CD14-positive monocyte (primary cell): ENCODE measurements at regions not wholly inside any gene's neighbourhood (a gene's known extent, or its start where the extent isn't known, plus 50 kb on each side); places are given as distances from the start of the nearest gene placed in this dataset.

Experiments
- DNase-seq, 3 donors: peaks; one replicate each; pipeline ENCODE4 v3.0.0-alpha.2; 2011 to 2022
- H2AFZ ChIP-seq: 2 replicates; pipeline ENCODE4 v1.6.0; 2012; ENCODE audit warnings: mild to moderate bottlenecking, low read depth, low read length, inconsistent platforms; ENCODE audit not compliant: insufficient read depth, poor library complexity, severe bottlenecking
- H3K27ac ChIP-seq, 2 donors: 1 replicate in 1 of 2; 2 replicates in 1 of 2; pipeline ENCODE4 v1.5.1; 2012 to 2013; ENCODE audit warnings: low read length in 2 of 2, control low read depth in 1 of 2, inconsistent platforms in 1 of 2, low read depth in 1 of 2, mild to moderate bottlenecking in 1 of 2
- H3K27me3 ChIP-seq, 2 donors: one replicate each; pipeline versions ENCODE4 v1.6.0 to v1.6.1; 2011 to 2013; ENCODE audit warnings: low read length in 2 of 2; ENCODE audit not compliant: control insufficient read depth in 2 of 2, insufficient read depth in 2 of 2
- H3K36me3 ChIP-seq, 2 donors: replicated peaks in 1 of 2; 1 replicate in 1 of 2; 2 replicates in 1 of 2; pipeline versions ENCODE4 v1.5.1 to v1.6.1; 2012 to 2013; ENCODE audit warnings: low read length in 2 of 2, control low read depth in 1 of 2, inconsistent platforms in 1 of 2, mild to moderate bottlenecking in 1 of 2; ENCODE audit not compliant: insufficient read depth in 2 of 2, control insufficient read depth in 1 of 2
- H3K4me1 ChIP-seq, 2 donors: 1 replicate in 1 of 2; 2 replicates in 1 of 2; pipeline versions ENCODE4 v1.5.1 to v1.6.1; 2012 to 2013; ENCODE audit warnings: low read length in 2 of 2, control low read depth in 1 of 2, inconsistent platforms in 1 of 2, mild to moderate bottlenecking in 1 of 2, moderate library complexity in 1 of 2; ENCODE audit not compliant: insufficient read depth in 2 of 2, control insufficient read depth in 1 of 2
- H3K4me2 ChIP-seq: replicated peaks from 2 replicates; pipeline ENCODE3; 2012; ENCODE audit warnings: low read length, moderate library complexity, mild to moderate bottlenecking; ENCODE audit not compliant: poor library complexity, severe bottlenecking; ENCODE audit errors: extremely low read depth
- H3K4me3 ChIP-seq, 3 experiments: fragments of 200-600 bp in 1 of 3; sonication (generic) in 1 of 3; replicated peaks in 1 of 3; 1 replicate in 2 of 3; 2 replicates in 1 of 3; pipeline ENCODE4 v1.5.1; 2011 to 2013; ENCODE audit warnings: low read length in 3 of 3, mild to moderate bottlenecking in 3 of 3, control low read depth in 2 of 3, low read depth in 2 of 3, inconsistent platforms in 1 of 3, moderate library complexity in 1 of 3
- H3K79me2 ChIP-seq: 2 replicates; pipeline ENCODE4 v1.6.0; 2012; ENCODE audit warnings: mild to moderate bottlenecking, control low read depth, inconsistent platforms, low read length, moderate library complexity; ENCODE audit not compliant: insufficient read depth
- H3K9ac ChIP-seq: 2 replicates; pipeline ENCODE4 v1.6.0; 2017; ENCODE audit warnings: low read length, mild to moderate bottlenecking; ENCODE audit not compliant: insufficient read depth, poor library complexity, severe bottlenecking
- H3K9me3 ChIP-seq, 2 donors: replicated peaks in 1 of 2; 1 replicate in 1 of 2; 2 replicates in 1 of 2; pipeline versions ENCODE4 v1.5.1 to v1.6.1; 2012 to 2013; ENCODE audit warnings: low read length in 2 of 2, control low read depth in 1 of 2; ENCODE audit not compliant: control insufficient read depth in 1 of 2, insufficient read depth in 1 of 2
- H4K20me1 ChIP-seq: 2 replicates; pipeline ENCODE4 v1.6.0; 2012; ENCODE audit warnings: mild to moderate bottlenecking, low read length, control low read depth, moderate library complexity; ENCODE audit not compliant: insufficient read depth
- H3K27ac Mint-ChIP-seq, 7 donors: one replicate each; pipeline ENCODE4 v1.8.0; 2020; ENCODE audit warnings: mild to moderate bottlenecking in 7 of 7, mixed read lengths in 7 of 7, moderate library complexity in 6 of 7, inconsistent platforms in 2 of 7
- H3K27me3 Mint-ChIP-seq, 3 donors: one replicate each; pipeline ENCODE4 v1.8.0; 2021 to 2022; ENCODE audit warnings: low read depth in 3 of 3, mild to moderate bottlenecking in 3 of 3, mixed read lengths in 3 of 3, moderate library complexity in 3 of 3, inconsistent platforms in 1 of 3
- H3K36me3 Mint-ChIP-seq, 2 donors: one replicate each; pipeline ENCODE4 v1.8.0; 2020; ENCODE audit warnings: mixed read lengths in 2 of 2, inconsistent platforms in 1 of 2, mild to moderate bottlenecking in 1 of 2
- H3K4me1 Mint-ChIP-seq: one replicate; pipeline ENCODE4 v1.8.0; 2020; ENCODE audit warnings: mild to moderate bottlenecking, mixed read lengths
- H3K4me3 Mint-ChIP-seq, 2 donors: one replicate each; pipeline ENCODE4 v1.8.0; 2020; ENCODE audit warnings: mild to moderate bottlenecking in 2 of 2, mixed read lengths in 2 of 2, moderate library complexity in 1 of 2
- H3K9me3 Mint-ChIP-seq, 7 donors: one replicate each; pipeline ENCODE4 v1.8.0; 2020 to 2022; ENCODE audit warnings: mixed read lengths in 7 of 7, mild to moderate bottlenecking in 6 of 7, moderate library complexity in 6 of 7, inconsistent platforms in 2 of 7
- WGBS: methylation state at CpG from one replicate; pipeline ENCODE4 v1.1.5; 2013; ENCODE audit warnings: missing lambda C conversion rate; ENCODE audit not compliant: insufficient coverage; 5-methylcytosine and 5-hydroxymethylcytosine counted together
- intact Hi-C, 2 donors: fragments of 100-400 bp; cut with micrococcal nuclease; formaldehyde crosslinking; loops; one replicate each; pipeline versions ENCODE4 v1.15.0 to v1.15.1; 2023
- TF ChIP-seq, protein P1 (sequence below): fragments of 200-600 bp; IDR thresholded peaks from one replicate; pipeline ENCODE4 v1.8.0; 2022; ENCODE audit warnings: antibody characterized with exemption, mild to moderate bottlenecking

DNA sequence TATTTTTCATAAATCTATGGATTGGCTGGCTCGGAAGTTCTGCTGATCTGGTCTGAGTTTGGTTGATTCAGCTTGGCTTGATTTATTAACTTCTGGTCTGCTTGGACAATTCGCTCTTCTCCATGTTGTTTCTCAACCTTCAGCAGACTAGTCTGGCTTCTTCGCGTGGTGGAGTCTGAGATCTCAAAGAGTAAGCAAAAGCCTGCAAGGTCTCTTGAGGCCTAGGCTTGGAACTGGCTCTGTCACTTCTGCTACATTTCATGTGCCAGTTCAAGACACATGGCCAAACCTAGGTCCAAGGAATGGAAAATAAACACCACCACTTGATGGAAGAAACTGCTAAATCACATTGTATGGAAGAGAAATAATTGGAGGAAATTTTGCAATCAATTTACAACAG is 115.1 kb upstream of the JAG1 start:
- Histone ChIP-seq H2AFZ (no peak overlapping the region), H3K27ac (no peak overlapping the region), H3K4me1 (no peaks in the 10 kb centered on the region), H4K20me1 (no peaks in the 10 kb centered on the region), H3K27me3 (no peaks in the 10 kb centered on the region), H3K4me2 (no peak overlapping the region), H3K9me3 (no peaks in the 10 kb centered on the region), H3K9ac (no peak overlapping the region), H3K79me2 (no peaks in the 10 kb centered on the region), H3K4me3 (no peak overlapping the region), H3K36me3 (no peaks in the 10 kb centered on the region)
- H3K4me1 Mint-ChIP-seq, result peaks cover 2% of the 10 kb centered on the region
- peaks cover 0 to 2% (median 0%) of the 10 kb centered on the region in 7 donors for H3K9me3 Mint-ChIP-seq
- no peak overlapping the region for H3K4me3 Mint-ChIP-seq
- H3K27ac Mint-ChIP-seq, result peak overlapping the region in 1 of 7 donors; percentile 4
- TF ChIP-seq, protein P1, sequence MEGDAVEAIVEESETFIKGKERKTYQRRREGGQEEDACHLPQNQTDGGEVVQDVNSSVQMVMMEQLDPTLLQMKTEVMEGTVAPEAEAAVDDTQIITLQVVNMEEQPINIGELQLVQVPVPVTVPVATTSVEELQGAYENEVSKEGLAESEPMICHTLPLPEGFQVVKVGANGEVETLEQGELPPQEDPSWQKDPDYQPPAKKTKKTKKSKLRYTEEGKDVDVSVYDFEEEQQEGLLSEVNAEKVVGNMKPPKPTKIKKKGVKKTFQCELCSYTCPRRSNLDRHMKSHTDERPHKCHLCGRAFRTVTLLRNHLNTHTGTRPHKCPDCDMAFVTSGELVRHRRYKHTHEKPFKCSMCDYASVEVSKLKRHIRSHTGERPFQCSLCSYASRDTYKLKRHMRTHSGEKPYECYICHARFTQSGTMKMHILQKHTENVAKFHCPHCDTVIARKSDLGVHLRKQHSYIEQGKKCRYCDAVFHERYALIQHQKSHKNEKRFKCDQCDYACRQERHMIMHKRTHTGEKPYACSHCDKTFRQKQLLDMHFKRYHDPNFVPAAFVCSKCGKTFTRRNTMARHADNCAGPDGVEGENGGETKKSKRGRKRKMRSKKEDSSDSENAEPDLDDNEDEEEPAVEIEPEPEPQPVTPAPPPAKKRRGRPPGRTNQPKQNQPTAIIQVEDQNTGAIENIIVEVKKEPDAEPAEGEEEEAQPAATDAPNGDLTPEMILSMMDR, result no peak
- no peaks in the 10 kb centered on the region for H3K27me3 Mint-ChIP-seq
- WGBS, result 97% methylated on average over 4 of the region's 4 CpGs
- no peak for DNase-seq
- intact Hi-C loops, result no loop called here
- no peaks in the 10 kb centered on the region for H3K36me3 Mint-ChIP-seq

DNA sequence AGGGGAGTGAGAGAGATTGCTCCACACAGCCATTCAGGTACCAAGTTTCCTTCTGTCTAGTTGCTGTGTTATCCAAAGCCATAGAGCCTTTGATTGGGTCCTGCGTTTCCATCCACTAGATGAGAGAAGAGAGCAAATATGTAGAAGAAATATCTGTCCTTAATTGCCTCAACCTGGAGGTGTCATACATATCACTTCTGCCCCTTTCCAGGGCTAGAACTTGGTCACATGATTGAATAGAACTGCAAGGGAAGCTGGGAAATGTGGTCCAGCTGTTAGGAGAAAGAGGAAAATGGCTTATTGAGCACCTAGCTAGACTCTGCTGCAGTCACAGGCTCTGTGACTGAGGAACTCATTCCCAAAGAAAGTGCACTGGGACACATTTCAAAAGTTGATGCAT is 115.6 kb upstream of the JAG1 start:
- Mint-ChIP-seq H3K9me3 (peaks cover 0 to 2% (median 0%) of the 10 kb centered on the region in 7 donors), H3K27me3 (no peaks in the 10 kb centered on the region), H3K4me3 (no peak overlapping the region), H3K27ac (no peak overlapping the region), H3K36me3 (no peaks in the 10 kb centered on the region), H3K4me1 (no peaks in the 10 kb centered on the region)
- no peak for DNase-seq
- H3K4me2 ChIP-seq, result no peak overlapping the region
- H3K27ac ChIP-seq, result no peak overlapping the region
- TF ChIP-seq, protein P1, result no peak
- intact Hi-C loops, result no loop called here
- no peaks in the 10 kb centered on the region for H3K4me1 ChIP-seq
- H4K20me1 ChIP-seq, result no peaks in the 10 kb centered on the region
- no peaks in the 10 kb centered on the region for H3K36me3 ChIP-seq
- no peak overlapping the region for H3K9ac ChIP-seq
- no peaks in the 10 kb centered on the region for H3K79me2 ChIP-seq
- H3K9me3 ChIP-seq, result no peaks in the 10 kb centered on the region
- H2AFZ ChIP-seq, result no peak overlapping the region
- no peaks in the 10 kb centered on the region for H3K27me3 ChIP-seq
- H3K4me3 ChIP-seq, result no peak overlapping the region
- WGBS, result no CpG with 5 or more reads among the region's 1 CpG
